HCT116 (cell line): ENCODE measurements at regions not wholly inside any gene's neighbourhood (a gene's known extent, or its start where the extent isn't known, plus 50 kb on each side); places are given as distances from the start of the nearest gene placed in this dataset.

Source experiments
- ATAC-seq: fragments of 200-7000 bp; cut with Tn5 transposase; 2 replicates; pipeline ENCODE4 v1.9.1; 2020; ENCODE audit warnings: mild to moderate bottlenecking, moderate library complexity
- BruUV-seq: library from RNA; stranded (reverse); fragments of 400-500 nt; replicated peaks from 2 replicates; lab custom pipeline; 2021; lab: Mats Ljungman, UMichigan
- CTCF ChIA-PET: fragments of 300-600 bp; sonication (Branson Sonifier 250); formaldehyde crosslinking; loops from one replicate; lab custom pipeline; 2021; ENCODE audit warnings: antibody characterized with exemption; lab: Charles Lee
- POLR2A ChIA-PET: fragments of 300-600, 350-600 bp; sonication (Branson Sonifier 250); formaldehyde crosslinking; loops from one replicate; lab custom pipeline; 2021; ENCODE audit warnings: antibody characterized with exemption; lab: Charles Lee
- RAD21 ChIA-PET, 2 experiments: fragments of 300-600 bp; sonication (Branson Sonifier 250); formaldehyde crosslinking; loops; one replicate each; lab custom pipeline; 2023; ENCODE audit warnings: low total read pairs in 2 of 2; ENCODE audit not compliant: uncharacterized antibody in 2 of 2, unreplicated experiment in 2 of 2, low non-redundant PET in 1 of 2; lab: Charles Lee
- DNase-seq: peaks from one replicate; pipeline ENCODE4 v3.0.0-alpha.2; 2010; ENCODE audit warnings: low read depth, low spot score
- H2AFZ ChIP-seq: fragments of 200-600 bp; shearing (Covaris generic), sonication (generic); 2 replicates; pipeline ENCODE4 v1.6.1; 2017; ENCODE audit warnings: low read depth, mixed run types, mixed read lengths, antibody characterized with exemption, low read length; ENCODE audit not compliant: poor library complexity, severe bottlenecking
- H3K27ac ChIP-seq: 2 replicates; pipeline ENCODE4 v1.5.1; 2012; ENCODE audit warnings: low read depth, low read length
- H3K27me3 ChIP-seq: fragments of 200-600 bp; sonication (generic); 2 replicates; pipeline ENCODE4 v1.6.1; 2016; ENCODE audit warnings: mixed run types, low read length, mixed read lengths; ENCODE audit not compliant: insufficient read depth
- H3K36me3 ChIP-seq, 2 experiments: fragments of 200-500 bp in 1 of 2; fragments of 200-600 bp in 1 of 2; sonication (Bioruptor generic) in 1 of 2; sonication (generic) in 1 of 2; 2 replicates each; pipeline versions ENCODE4 v1.5.1 to v1.6.1; 2014 to 2016; ENCODE audit warnings: low read length in 2 of 2, inconsistent platforms in 1 of 2, mixed read lengths in 1 of 2, mixed run types in 1 of 2; ENCODE audit not compliant: insufficient read depth in 2 of 2, control insufficient read depth in 1 of 2
- H3K4me1 ChIP-seq, 2 experiments: fragments of 200-600 bp in 1 of 2; sonication (generic) in 1 of 2; 2 replicates each; pipeline versions ENCODE4 v1.5.1 to v1.6.1; 2012 to 2017; ENCODE audit warnings: low read length in 2 of 2, inconsistent platforms in 1 of 2, mild to moderate bottlenecking in 1 of 2, mixed read lengths in 1 of 2, mixed run types in 1 of 2, moderate library complexity in 1 of 2; ENCODE audit not compliant: insufficient read depth in 2 of 2, control insufficient read depth in 1 of 2
- H3K4me2 ChIP-seq: fragments of 200-600 bp; sonication (generic); 2 replicates; pipeline ENCODE4 v1.6.1; 2017; ENCODE audit warnings: mixed run types, low read length, mixed read lengths
- H3K4me3 ChIP-seq, 2 experiments: fragments of 200-600 bp in 1 of 2; sonication (generic) in 1 of 2; replicated peaks in 1 of 2; 2 replicates each; pipeline ENCODE4 v1.5.1; 2011 to 2016; ENCODE audit warnings: low read length in 2 of 2, control low read depth in 1 of 2, low read depth in 1 of 2, mild to moderate bottlenecking in 1 of 2, mixed read lengths in 1 of 2, mixed run types in 1 of 2
- H3K79me2 ChIP-seq: fragments of 200-600 bp; sonication (generic); 2 replicates; pipeline ENCODE4 v1.6.1; 2017; ENCODE audit warnings: mild to moderate bottlenecking, mixed run types, low read length, moderate library complexity, mixed read lengths; ENCODE audit not compliant: insufficient read depth
- H3K9ac ChIP-seq: fragments of 200-600 bp; sonication (generic); 2 replicates; pipeline ENCODE4 v1.6.1; 2016; ENCODE audit warnings: low read length, mixed read lengths
- H3K9me2 ChIP-seq: fragments of 200-600 bp; sonication (generic), shearing (Covaris generic); 2 replicates; pipeline ENCODE4 v1.6.1; 2017; ENCODE audit warnings: mixed run types, mild to moderate bottlenecking, moderate library complexity; ENCODE audit not compliant: insufficient read depth
- H3K9me3 ChIP-seq, 2 experiments: fragments of 200-500 bp in 1 of 2; fragments of 200-600 bp in 1 of 2; sonication (Bioruptor generic) in 1 of 2; sonication (generic) in 1 of 2; 2 replicates each; pipeline ENCODE4 v1.6.1; 2014 to 2017; ENCODE audit warnings: low read length in 2 of 2, mixed read lengths in 2 of 2, inconsistent platforms in 1 of 2, low read depth in 1 of 2, mild to moderate bottlenecking in 1 of 2, mixed run types in 1 of 2, moderate library complexity in 1 of 2; ENCODE audit not compliant: control insufficient read depth in 1 of 2, insufficient read depth in 1 of 2
- H4K20me1 ChIP-seq: fragments of 200-600 bp; sonication (generic), shearing (Covaris generic); 2 replicates; pipeline ENCODE4 v1.6.1; 2017; ENCODE audit warnings: mixed run types, mild to moderate bottlenecking, moderate library complexity; ENCODE audit not compliant: insufficient read depth
- CBX3 ChIP-seq: IDR thresholded peaks from 2 replicates; pipeline ENCODE4 v1.6.1; 2012; ENCODE audit warnings: low read depth
- ELF1 ChIP-seq: IDR thresholded peaks from 2 replicates; pipeline ENCODE4 v1.6.1; 2012; ENCODE audit warnings: low read depth, borderline replicate concordance
- EZH2 ChIP-seq: fragments of 200-600 bp; sonication (generic); IDR thresholded peaks from 2 replicates; pipeline ENCODE4 v1.6.1; 2017; ENCODE audit warnings: antibody characterized with exemption, mixed run types
- EZH2phosphoT487 ChIP-seq: fragments of 200-600 bp; IDR thresholded peaks from 2 replicates; pipeline ENCODE4 v1.6.1; 2018; ENCODE audit warnings: antibody characterized with exemption, borderline replicate concordance
- POLR2AphosphoS5 ChIP-seq: IDR thresholded peaks from 2 replicates; pipeline ENCODE4 v1.6.1; 2011; ENCODE audit warnings: mild to moderate bottlenecking, low read depth, low read length, moderate library complexity
- SIN3A ChIP-seq: IDR thresholded peaks from 2 replicates; pipeline ENCODE4 v1.6.1; 2012; ENCODE audit warnings: low read depth
- SP1 ChIP-seq: IDR thresholded peaks from 2 replicates; pipeline ENCODE4 v1.6.1; 2012; ENCODE audit warnings: low read depth
- YY1 ChIP-seq: IDR thresholded peaks from 2 replicates; pipeline ENCODE4 v1.6.1; 2011; ENCODE audit warnings: low read length, low read depth, moderate library complexity, mild to moderate bottlenecking; ENCODE audit not compliant: insufficient replicate concordance; ENCODE audit errors: extremely low read depth
- ZFX ChIP-seq: fragments of 450-650 bp; IDR thresholded peaks from 2 replicates; pipeline ENCODE4 v1.6.1; 2017
- ZNF274 ChIP-seq: fragments of 200-500 bp; sonication (Bioruptor generic); IDR thresholded peaks from 2 replicates; pipeline ENCODE4 v1.6.1; 2014; ENCODE audit warnings: mild to moderate bottlenecking, low read depth, low read length, inconsistent platforms
- intact Hi-C: fragments of 100-400 bp; cut with micrococcal nuclease; formaldehyde crosslinking; loops from 2 replicates; pipeline ENCODE4 v1.10.0; 2022
- TF ChIP-seq, protein P1 (sequence below): IDR thresholded peaks from 2 replicates; pipeline ENCODE4 v1.6.1; 2012
- TF ChIP-seq, protein P2 (sequence below), 3 experiments: fragments of 200-600 bp in 1 of 3; sonication (generic) in 1 of 3; IDR thresholded peaks in 2 of 3; conservative IDR thresholded peaks in 1 of 3; 2 replicates each; pipeline ENCODE4 v1.5.1; 2012 to 2017; ENCODE audit warnings: low read depth in 2 of 3, low read length in 2 of 3, antibody characterized with exemption in 1 of 3, borderline replicate concordance in 1 of 3, control low read depth in 1 of 3, mild to moderate bottlenecking in 1 of 3, mixed read lengths in 1 of 3, mixed run types in 1 of 3, moderate library complexity in 1 of 3; ENCODE audit not compliant: insufficient read depth in 1 of 3
- TF ChIP-seq, protein P3 (sequence below): IDR thresholded peaks from 2 replicates; pipeline ENCODE4 v1.6.1; 2011; ENCODE audit warnings: mild to moderate bottlenecking, low read length, moderate library complexity; ENCODE audit not compliant: insufficient replicate concordance; ENCODE audit errors: extremely low read depth
- TF ChIP-seq, protein P4 (sequence below): IDR thresholded peaks from 2 replicates; pipeline ENCODE4 v1.6.1; 2012

DNA sequence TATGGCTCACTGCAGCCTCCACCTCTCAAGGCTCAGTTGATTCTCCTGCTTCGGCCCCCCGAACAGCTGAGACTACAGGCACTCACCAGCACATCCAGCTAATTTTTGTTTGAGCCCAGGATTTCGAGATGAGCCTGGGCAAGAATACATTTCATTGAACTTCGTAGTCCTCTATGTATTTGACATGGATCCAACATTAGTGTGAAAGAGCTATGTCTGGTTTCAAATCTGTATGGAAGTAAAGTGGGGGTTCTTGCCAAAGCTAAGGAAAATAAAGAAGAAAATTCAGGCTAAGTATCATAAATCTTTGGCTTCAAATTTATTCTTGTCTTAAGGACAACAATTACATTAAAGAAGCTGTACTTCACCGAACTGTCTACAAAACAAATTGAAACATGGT, 1291.7 kb upstream of the CRIM1 start:
- no peak overlapping the region for H3K4me3 ChIP-seq
- CTCF ChIA-PET = no interaction called here
- H4K20me1 ChIP-seq = no peaks in the 10 kb centered on the region
- no peak overlapping the region for H3K27ac ChIP-seq
- no peak overlapping the region for H2AFZ ChIP-seq
- no peaks in the 10 kb centered on the region for H3K27me3 ChIP-seq
- no peak overlapping the region for H3K4me2 ChIP-seq
- RAD21 ChIA-PET = no interaction called here
- no peaks in the 10 kb centered on the region for H3K36me3 ChIP-seq
- DNase-seq (no peak), ATAC-seq (no peak)
- peaks cover 0 to 26% of the 10 kb centered on the region in 2 experiments; a peak in 2 of 4 replicates for H3K9me3 ChIP-seq
- intact Hi-C loops = no loop called here
- H3K79me2 ChIP-seq = no peaks in the 10 kb centered on the region
- no peaks in the 10 kb centered on the region for H3K4me1 ChIP-seq
- no TSS peak for BruUV-seq
- TF ChIP-seq ZNF274 (no peak), POLR2AphosphoS5 (no peak), SP1 (no peak), EZH2 (no peak), SIN3A (no peak), ZFX (no peak), EZH2phosphoT487 (no peak), CBX3 (no peak), YY1 (no peak), ELF1 (no peak)
- TF ChIP-seq, protein P1, sequence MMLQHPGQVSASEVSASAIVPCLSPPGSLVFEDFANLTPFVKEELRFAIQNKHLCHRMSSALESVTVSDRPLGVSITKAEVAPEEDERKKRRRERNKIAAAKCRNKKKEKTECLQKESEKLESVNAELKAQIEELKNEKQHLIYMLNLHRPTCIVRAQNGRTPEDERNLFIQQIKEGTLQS = no peak
- TF ChIP-seq, protein P2, sequence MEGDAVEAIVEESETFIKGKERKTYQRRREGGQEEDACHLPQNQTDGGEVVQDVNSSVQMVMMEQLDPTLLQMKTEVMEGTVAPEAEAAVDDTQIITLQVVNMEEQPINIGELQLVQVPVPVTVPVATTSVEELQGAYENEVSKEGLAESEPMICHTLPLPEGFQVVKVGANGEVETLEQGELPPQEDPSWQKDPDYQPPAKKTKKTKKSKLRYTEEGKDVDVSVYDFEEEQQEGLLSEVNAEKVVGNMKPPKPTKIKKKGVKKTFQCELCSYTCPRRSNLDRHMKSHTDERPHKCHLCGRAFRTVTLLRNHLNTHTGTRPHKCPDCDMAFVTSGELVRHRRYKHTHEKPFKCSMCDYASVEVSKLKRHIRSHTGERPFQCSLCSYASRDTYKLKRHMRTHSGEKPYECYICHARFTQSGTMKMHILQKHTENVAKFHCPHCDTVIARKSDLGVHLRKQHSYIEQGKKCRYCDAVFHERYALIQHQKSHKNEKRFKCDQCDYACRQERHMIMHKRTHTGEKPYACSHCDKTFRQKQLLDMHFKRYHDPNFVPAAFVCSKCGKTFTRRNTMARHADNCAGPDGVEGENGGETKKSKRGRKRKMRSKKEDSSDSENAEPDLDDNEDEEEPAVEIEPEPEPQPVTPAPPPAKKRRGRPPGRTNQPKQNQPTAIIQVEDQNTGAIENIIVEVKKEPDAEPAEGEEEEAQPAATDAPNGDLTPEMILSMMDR (IDR thresholded peaks at IDR 0.05 in 2 of 3, conservative IDR thresholded peaks at IDR 0.05 in 1 of 3; ENCODE audit: borderline replicate concordance in 1 of 3, insufficient read depth in 1 of 3, low read depth in 2 of 3, low read length in 2 of 3) = no peak
- TF ChIP-seq, protein P3, sequence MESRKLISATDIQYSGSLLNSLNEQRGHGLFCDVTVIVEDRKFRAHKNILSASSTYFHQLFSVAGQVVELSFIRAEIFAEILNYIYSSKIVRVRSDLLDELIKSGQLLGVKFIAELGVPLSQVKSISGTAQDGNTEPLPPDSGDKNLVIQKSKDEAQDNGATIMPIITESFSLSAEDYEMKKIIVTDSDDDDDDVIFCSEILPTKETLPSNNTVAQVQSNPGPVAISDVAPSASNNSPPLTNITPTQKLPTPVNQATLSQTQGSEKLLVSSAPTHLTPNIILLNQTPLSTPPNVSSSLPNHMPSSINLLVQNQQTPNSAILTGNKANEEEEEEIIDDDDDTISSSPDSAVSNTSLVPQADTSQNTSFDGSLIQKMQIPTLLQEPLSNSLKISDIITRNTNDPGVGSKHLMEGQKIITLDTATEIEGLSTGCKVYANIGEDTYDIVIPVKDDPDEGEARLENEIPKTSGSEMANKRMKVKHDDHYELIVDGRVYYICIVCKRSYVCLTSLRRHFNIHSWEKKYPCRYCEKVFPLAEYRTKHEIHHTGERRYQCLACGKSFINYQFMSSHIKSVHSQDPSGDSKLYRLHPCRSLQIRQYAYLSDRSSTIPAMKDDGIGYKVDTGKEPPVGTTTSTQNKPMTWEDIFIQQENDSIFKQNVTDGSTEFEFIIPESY = no peak
- TF ChIP-seq, protein P4, sequence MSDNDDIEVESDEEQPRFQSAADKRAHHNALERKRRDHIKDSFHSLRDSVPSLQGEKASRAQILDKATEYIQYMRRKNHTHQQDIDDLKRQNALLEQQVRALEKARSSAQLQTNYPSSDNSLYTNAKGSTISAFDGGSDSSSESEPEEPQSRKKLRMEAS = no peak
- POLR2A ChIA-PET = no interaction called here
- no peaks in the 10 kb centered on the region for H3K9me2 ChIP-seq
- H3K9ac ChIP-seq = no peak overlapping the region
